Stimulated activated CD4-positive, alpha-beta T cell treated with anti-CD3 and anti-CD28 coated beads, Interleukin-12 subunit alpha, Interleukin-12 subunit beta, amount 100 ng/mL, for 48 hours (primary cell): ENCODE measurements at regions not wholly inside any gene's neighbourhood (a gene's known extent, or its start where the extent isn't known, plus 50 kb on each side); places are given as distances from the start of the nearest gene placed in this dataset.

Experiments
- DNase-seq, 3 donors: peaks; one replicate each; pipeline ENCODE4 v3.0.0-alpha.2; 2020; ENCODE audit warnings: low read depth in 2 of 3, low spot score in 1 of 3

- no peak for DNase-seq
These were observed 255.8 kb upstream of the DACH1 start for GRCh38 chr13:72122661-72123255.

- no peak for DNase-seq
These were observed 254.5 kb upstream of the DACH1 start for GRCh38 chr13:72121466-72121865.

GRCh38 chr13:72120632-72121031 is 253.6 kb upstream of the DACH1 start:
- DNase-seq = no peak

- DNase-seq = no peak
These were observed 246.9 kb upstream of the DACH1 start for GRCh38 chr13:72113931-72114330.

GRCh38 chr13:72113076-72113475 is 246.1 kb upstream of the DACH1 start:
- no peak for DNase-seq

- DNase-seq = no peak
These were observed 245.2 kb upstream of the DACH1 start for GRCh38 chr13:72112216-72112615.

- DNase-seq = no peak
These were observed 242.9 kb upstream of the DACH1 start for GRCh38 chr13:72109863-72110262.

- DNase-seq = no peak
These were observed 237.7 kb upstream of the DACH1 start for GRCh38 chr13:72104656-72105180.

- no peak for DNase-seq
These were observed 234.9 kb upstream of the DACH1 start for GRCh38 chr13:72101768-72102400.

- no peak for DNase-seq
These were observed 233.3 kb upstream of the DACH1 start for GRCh38 chr13:72100339-72100738.

- no peak for DNase-seq
These were observed 230.6 kb upstream of the DACH1 start for GRCh38 chr13:72097568-72097967.

GRCh38 chr13:72093262-72093661 is 226.3 kb upstream of the DACH1 start:
- DNase-seq = no peak

- DNase-seq = no peak
These were observed 207.7 kb upstream of the DACH1 start for GRCh38 chr13:72074663-72075062.

GRCh38 chr13:72072261-72072660 is 205.3 kb upstream of the DACH1 start:
- DNase-seq = no peak

GRCh38 chr13:72071713-72072112 is 204.7 kb upstream of the DACH1 start:
- no peak for DNase-seq

- DNase-seq = no peak
These were observed 195.6 kb upstream of the DACH1 start for GRCh38 chr13:72062566-72062965.

- no peak for DNase-seq
These were observed 194.6 kb upstream of the DACH1 start for GRCh38 chr13:72061613-72062012.

- DNase-seq = no peak
These were observed 183.2 kb upstream of the DACH1 start for GRCh38 chr13:72050251-72050650.

GRCh38 chr13:72043366-72043765 is 176.4 kb upstream of the DACH1 start:
- DNase-seq = no peak

- DNase-seq = no peak
These were observed 174.2 kb upstream of the DACH1 start for GRCh38 chr13:72041165-72041564.

GRCh38 chr13:72039126-72039525 is 172.1 kb upstream of the DACH1 start:
- no peak for DNase-seq

- DNase-seq = no peak
These were observed 163.0 kb upstream of the DACH1 start for GRCh38 chr13:72029981-72030380.

GRCh38 chr13:72025836-72026235 is 158.8 kb upstream of the DACH1 start:
- DNase-seq = no peak
